Tibial nerve (tissue), 4 donors: ENCODE measurements at regions not wholly inside any gene's neighbourhood (a gene's known extent, or its start where the extent isn't known, plus 50 kb on each side); places are given as distances from the start of the nearest gene placed in this dataset.

Experiments
- DNase-seq, 2 donors: peaks; one replicate each; pipeline ENCODE4 v3.0.0-alpha.2; 2019; ENCODE audit warnings: low spot score in 2 of 2
- H3K27ac ChIP-seq, 4 donors: fragments of 200-600 bp; sonication (generic) in 3 of 4; one replicate each; pipeline ENCODE4 v1.5.1; 2017 to 2019; ENCODE audit warnings: mild to moderate bottlenecking in 1 of 4
- H3K27me3 ChIP-seq, 2 donors: fragments of 200-600 bp; sonication (generic) in 1 of 2; one replicate each; pipeline versions ENCODE4 v1.5.1 to v1.6.0; 2017 to 2019
- H3K36me3 ChIP-seq, 3 donors: fragments of 200-600 bp; sonication (generic); one replicate each; pipeline ENCODE4 v1.5.1; 2018 to 2019
- H3K4me1 ChIP-seq, 4 donors: fragments of 200-600 bp; sonication (generic) in 3 of 4; one replicate each; pipeline ENCODE4 v1.5.1; 2017 to 2019
- H3K4me3 ChIP-seq, 4 donors: fragments of 200-600 bp; sonication (generic) in 3 of 4; one replicate each; pipeline ENCODE4 v1.5.1; 2017 to 2019; ENCODE audit warnings: mild to moderate bottlenecking in 1 of 4, moderate library complexity in 1 of 4
- H3K9me3 ChIP-seq, 4 donors: fragments of 200-600 bp; sonication (generic) in 3 of 4; one replicate each; pipeline ENCODE4 v1.5.1; 2017 to 2019
- EP300 ChIP-seq, 2 donors: sonication (generic); formaldehyde crosslinking; IDR thresholded peaks; one replicate each; pipeline ENCODE4 v1.6.1; 2017; ENCODE audit warnings: antibody characterized with exemption in 2 of 2, mild to moderate bottlenecking in 1 of 2
- POLR2A ChIP-seq, 2 donors: fragments of 450-650 bp; IDR thresholded peaks; one replicate each; pipeline ENCODE4 v1.6.1; 2017; ENCODE audit warnings: antibody characterized with exemption in 2 of 2, mild to moderate bottlenecking in 2 of 2, moderate library complexity in 2 of 2
- WGBS, 2 donors: methylation state at CpG; one replicate each; pipeline ENCODE4 v1.1.5; 2018; 5-methylcytosine and 5-hydroxymethylcytosine counted together
- TF ChIP-seq, protein P1 (sequence below), 5 experiments: fragments of 200-600 bp in 3 of 5; fragments of 450-650 bp in 2 of 5; sonication (generic) in 3 of 5; IDR thresholded peaks; one replicate each; pipeline ENCODE4 v1.5.1; 2016 to 2019; ENCODE audit warnings: antibody characterized with exemption in 5 of 5, mild to moderate bottlenecking in 3 of 5, moderate library complexity in 2 of 5

DNA sequence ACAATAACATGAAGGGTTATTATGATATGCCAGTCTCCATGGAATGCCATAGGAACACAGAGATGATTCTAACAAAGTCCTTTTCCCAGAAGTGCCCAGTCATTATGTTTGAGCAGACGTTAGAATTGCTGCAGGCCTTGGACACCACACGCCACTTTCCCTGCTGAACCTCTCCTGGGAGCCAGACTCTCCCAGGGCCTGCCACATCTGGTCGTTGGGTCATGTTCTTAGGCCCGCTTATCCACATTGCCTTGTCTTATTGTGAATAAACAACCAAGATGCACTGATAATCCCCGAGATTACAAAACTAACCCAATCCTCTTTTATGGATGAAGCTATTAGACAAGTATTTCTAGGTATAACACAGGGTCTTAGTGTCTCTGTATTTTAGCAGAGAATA lies 276.5 kb upstream of the CITED2 start:
- H3K4me3 ChIP-seq: no peak overlapping the region
- H3K27me3 ChIP-seq: no peaks in the 10 kb centered on the region
- no peak for DNase-seq
- H3K9me3 ChIP-seq: peaks cover 0 to 8% (median 0%) of the 10 kb centered on the region in 4 donors
- no peaks in the 10 kb centered on the region for H3K36me3 ChIP-seq
- no peak overlapping the region for H3K27ac ChIP-seq
- WGBS, 2 donors: 65 to 83% methylated on average over 5 of the region's 5 CpGs
- TF ChIP-seq EP300 (IDR thresholded peaks at IDR 0.05) (no peak), POLR2A (IDR thresholded peaks at IDR 0.05) (no peak)
- TF ChIP-seq, protein P1, sequence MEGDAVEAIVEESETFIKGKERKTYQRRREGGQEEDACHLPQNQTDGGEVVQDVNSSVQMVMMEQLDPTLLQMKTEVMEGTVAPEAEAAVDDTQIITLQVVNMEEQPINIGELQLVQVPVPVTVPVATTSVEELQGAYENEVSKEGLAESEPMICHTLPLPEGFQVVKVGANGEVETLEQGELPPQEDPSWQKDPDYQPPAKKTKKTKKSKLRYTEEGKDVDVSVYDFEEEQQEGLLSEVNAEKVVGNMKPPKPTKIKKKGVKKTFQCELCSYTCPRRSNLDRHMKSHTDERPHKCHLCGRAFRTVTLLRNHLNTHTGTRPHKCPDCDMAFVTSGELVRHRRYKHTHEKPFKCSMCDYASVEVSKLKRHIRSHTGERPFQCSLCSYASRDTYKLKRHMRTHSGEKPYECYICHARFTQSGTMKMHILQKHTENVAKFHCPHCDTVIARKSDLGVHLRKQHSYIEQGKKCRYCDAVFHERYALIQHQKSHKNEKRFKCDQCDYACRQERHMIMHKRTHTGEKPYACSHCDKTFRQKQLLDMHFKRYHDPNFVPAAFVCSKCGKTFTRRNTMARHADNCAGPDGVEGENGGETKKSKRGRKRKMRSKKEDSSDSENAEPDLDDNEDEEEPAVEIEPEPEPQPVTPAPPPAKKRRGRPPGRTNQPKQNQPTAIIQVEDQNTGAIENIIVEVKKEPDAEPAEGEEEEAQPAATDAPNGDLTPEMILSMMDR (IDR thresholded peaks at IDR 0.05): no peak
- H3K4me1 ChIP-seq: no peaks in the 10 kb centered on the region

DNA sequence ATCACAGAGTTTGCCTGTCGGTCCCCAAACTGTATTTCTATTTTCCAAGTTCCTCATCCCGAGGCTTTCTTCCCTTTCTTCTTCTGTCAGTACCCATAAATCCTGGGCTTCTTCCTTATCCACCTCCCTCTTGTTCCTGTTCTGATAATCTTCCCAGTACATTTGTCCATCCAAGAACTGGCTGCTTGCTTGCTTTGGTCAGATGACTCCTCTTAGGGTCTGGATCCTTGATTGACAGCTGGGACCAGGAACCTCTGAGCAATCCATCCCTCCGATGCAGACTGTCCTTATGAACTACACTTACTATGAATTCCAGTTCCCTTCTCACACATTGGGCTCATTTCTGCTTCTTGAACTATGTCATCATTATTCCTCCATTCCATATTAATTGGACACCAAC lies 275.3 kb upstream of the CITED2 start:
- Histone ChIP-seq H3K27ac (no peak overlapping the region), H3K9me3 (peaks cover 0 to 8% (median 0%) of the 10 kb centered on the region in 4 donors), H3K36me3 (no peaks in the 10 kb centered on the region), H3K4me3 (no peak overlapping the region), H3K4me1 (peaks cover 0 to 4% (median 0%) of the 10 kb centered on the region in 4 donors), H3K27me3 (no peaks in the 10 kb centered on the region)
- no peak for DNase-seq
- 79 to 81% methylated on average over 3 of the region's 3 CpGs for WGBS, 2 donors
- no peak for TF ChIP-seq EP300 (IDR thresholded peaks at IDR 0.05)

DNA sequence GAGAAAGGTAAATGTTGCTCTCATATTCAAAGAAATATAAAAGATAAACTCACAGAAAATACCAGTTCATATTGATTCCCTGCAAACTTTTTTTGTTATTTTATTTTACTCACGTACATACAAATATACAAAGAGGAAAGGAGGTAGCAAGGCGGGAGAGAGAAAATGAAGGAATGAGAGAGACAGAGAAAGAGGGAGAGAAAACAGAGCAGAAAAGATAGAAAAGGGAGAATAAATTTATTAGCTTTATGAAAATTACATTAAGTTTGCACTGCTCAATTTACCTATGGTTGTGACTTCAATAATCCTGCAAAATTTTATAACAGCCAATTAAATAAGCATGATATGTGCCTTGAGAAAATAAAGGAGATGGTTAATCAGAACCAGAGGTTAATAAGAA lies 274.7 kb upstream of the CITED2 start:
- DNase-seq: no peak
- TF ChIP-seq POLR2A (IDR thresholded peaks at IDR 0.05) (no peak), EP300 (IDR thresholded peaks at IDR 0.05) (no peak)
- TF ChIP-seq, protein P1 (IDR thresholded peaks at IDR 0.05): no peak
- WGBS, 2 donors: 69 to 71% methylated on average over 2 of the region's 2 CpGs
- H3K4me3 ChIP-seq: no peak overlapping the region
- H3K27me3 ChIP-seq: no peaks in the 10 kb centered on the region
- H3K4me1 ChIP-seq: peaks cover 0 to 4% (median 0%) of the 10 kb centered on the region in 4 donors
- H3K36me3 ChIP-seq: no peaks in the 10 kb centered on the region
- H3K9me3 ChIP-seq: peaks cover 0 to 8% (median 0%) of the 10 kb centered on the region in 4 donors
- no peak overlapping the region for H3K27ac ChIP-seq

DNA sequence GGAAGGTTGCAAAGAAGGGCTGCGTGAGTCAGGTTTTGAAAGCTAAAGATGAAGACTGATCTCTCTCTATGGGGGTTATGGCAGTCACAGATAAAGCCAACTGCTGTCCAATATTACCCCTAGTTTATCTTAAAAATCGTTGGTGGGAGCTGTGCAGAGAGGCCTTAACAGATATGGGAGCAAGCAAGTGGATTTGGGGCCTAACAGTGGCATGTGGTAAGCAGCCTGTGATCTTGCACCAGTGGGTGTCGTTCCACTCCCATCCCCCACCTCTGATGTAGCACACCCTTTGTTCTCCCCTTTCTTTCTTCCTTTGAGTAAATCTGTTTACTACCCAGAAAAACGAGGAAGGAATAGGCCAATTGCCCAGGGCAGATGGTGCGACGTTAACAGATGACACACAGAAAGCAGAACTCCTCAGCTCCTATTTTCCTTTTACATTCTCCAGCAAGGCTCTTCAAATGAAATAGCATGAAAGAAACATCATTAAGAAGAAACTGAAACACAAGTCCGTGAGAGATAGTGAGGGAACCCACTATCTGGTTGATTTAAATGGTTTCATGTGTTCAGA lies 274.1 kb upstream of the CITED2 start:
- H3K36me3 ChIP-seq: no peaks in the 10 kb centered on the region
- H3K4me3 ChIP-seq: no peak overlapping the region
- H3K4me1 ChIP-seq: peaks cover 0 to 4% (median 0%) of the 10 kb centered on the region in 4 donors
- 45 to 48% methylated on average over 7 of the region's 7 CpGs for WGBS, 2 donors
- DNase-seq: no peak
- peaks cover 0 to 8% (median 0%) of the 10 kb centered on the region in 4 donors for H3K9me3 ChIP-seq
- TF ChIP-seq EP300 (IDR thresholded peaks at IDR 0.05): peak in 1 of 2 donors; percentile 29
- no peak for TF ChIP-seq POLR2A (IDR thresholded peaks at IDR 0.05)
- H3K27ac ChIP-seq: no peak overlapping the region
- no peaks in the 10 kb centered on the region for H3K27me3 ChIP-seq

DNA sequence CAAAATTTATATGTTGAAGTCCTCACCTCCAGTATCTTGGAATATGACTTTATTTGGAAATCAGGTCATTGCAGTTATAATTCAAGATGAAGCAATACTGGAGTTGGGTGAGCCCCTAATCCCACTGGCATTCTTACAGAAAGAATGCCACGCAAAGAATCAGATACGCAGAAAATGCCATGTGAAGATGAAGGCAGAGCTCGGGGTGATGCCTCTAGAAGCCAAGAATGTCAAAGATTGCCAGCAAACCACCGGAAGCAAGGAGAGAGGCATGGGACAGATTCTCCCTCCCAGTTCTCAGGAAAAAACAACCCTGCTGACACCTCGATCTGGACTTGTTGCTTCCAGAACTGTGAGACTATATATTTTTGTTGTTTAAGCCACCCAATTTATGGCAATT lies 273.4 kb upstream of the CITED2 start:
- H3K4me3 ChIP-seq: no peak overlapping the region
- WGBS, 2 donors: 76 to 82% methylated on average over 5 of the region's 5 CpGs
- no peaks in the 10 kb centered on the region for H3K36me3 ChIP-seq
- TF ChIP-seq POLR2A (IDR thresholded peaks at IDR 0.05) (no peak), EP300 (IDR thresholded peaks at IDR 0.05) (no peak)
- TF ChIP-seq, protein P1 (IDR thresholded peaks at IDR 0.05): no peak
- H3K4me1 ChIP-seq: peaks cover 0 to 4% (median 0%) of the 10 kb centered on the region in 4 donors
- H3K9me3 ChIP-seq: peaks cover 0 to 8% (median 0%) of the 10 kb centered on the region in 4 donors
- H3K27ac ChIP-seq: no peak overlapping the region
- DNase-seq: no peak
- H3K27me3 ChIP-seq: no peaks in the 10 kb centered on the region

DNA sequence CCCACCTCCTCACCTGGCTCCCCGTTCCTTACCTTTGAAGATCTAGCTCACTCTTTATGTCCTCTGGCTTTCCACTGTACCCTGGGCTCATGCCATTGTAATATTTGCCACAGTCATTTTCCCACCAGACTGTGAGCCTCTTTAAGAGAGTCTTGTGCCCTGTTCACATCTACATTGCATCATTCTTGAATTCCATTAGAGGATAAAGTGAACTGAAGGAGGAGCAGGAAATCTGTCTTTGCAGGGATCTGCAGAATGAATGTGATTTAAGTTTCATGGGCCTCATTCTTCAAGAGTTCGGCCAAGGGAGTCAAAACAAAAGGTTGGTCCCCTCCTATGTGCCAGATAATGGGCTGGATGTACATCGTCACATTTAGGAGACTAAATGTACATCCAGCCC lies 272.6 kb upstream of the CITED2 start:
- 76 to 79% methylated on average over 3 of the region's 3 CpGs for WGBS, 2 donors

More for the DNA sequence above, 272.6 kb upstream of the CITED2 start:
- Histone ChIP-seq H3K27ac (no peak overlapping the region), H3K36me3 (no peaks in the 10 kb centered on the region), H3K4me1 (peaks cover 0 to 4% (median 0%) of the 10 kb centered on the region in 4 donors), H3K27me3 (no peaks in the 10 kb centered on the region), H3K4me3 (no peak overlapping the region), H3K9me3 (peaks cover 0 to 8% (median 0%) of the 10 kb centered on the region in 4 donors)
- TF ChIP-seq, protein P1 (IDR thresholded peaks at IDR 0.05): no peak
- no peak for TF ChIP-seq POLR2A (IDR thresholded peaks at IDR 0.05)
- DNase-seq: no peak
